HG03565 (cell line): ENCODE measurements at regions not wholly inside any gene's neighbourhood (a gene's known extent, or its start where the extent isn't known, plus 50 kb on each side); places are given as distances from the start of the nearest gene placed in this dataset.
"Not testable (repeated sequence)": the region's sequence is repeated elsewhere in the genome, so short reads cannot be mapped to it uniquely, and the experiment has no call there.

ENCODE experiments used
- ATAC-seq: cut with Tn5 transposase; IDR thresholded peaks from one replicate; pipeline ENCODE4 v1.9.1; 2021; ENCODE audit warnings: mild to moderate bottlenecking, moderate library complexity; ENCODE audit not compliant: unreplicated experiment

DNA sequence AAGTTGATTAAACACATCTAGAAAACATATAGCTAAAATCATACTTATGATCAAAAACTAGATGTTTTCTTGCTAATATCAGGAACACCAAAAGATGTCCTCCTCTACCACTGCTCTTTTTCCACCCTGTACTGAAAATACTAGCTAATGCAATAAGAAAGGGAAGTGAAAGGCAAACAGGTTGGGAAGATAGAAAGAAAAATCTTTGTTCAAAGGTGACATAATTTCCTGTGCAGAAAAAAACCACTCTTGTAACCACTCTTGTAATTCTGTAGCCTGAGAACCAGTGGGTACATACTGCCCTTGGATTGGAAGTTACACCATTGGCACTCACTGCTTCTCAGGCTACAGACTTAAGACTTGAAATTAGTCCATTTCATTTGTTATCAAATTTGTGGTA, 258.9 kb upstream of the TGIF2LY start:
- peak; percentile 72 for ATAC-seq

DNA sequence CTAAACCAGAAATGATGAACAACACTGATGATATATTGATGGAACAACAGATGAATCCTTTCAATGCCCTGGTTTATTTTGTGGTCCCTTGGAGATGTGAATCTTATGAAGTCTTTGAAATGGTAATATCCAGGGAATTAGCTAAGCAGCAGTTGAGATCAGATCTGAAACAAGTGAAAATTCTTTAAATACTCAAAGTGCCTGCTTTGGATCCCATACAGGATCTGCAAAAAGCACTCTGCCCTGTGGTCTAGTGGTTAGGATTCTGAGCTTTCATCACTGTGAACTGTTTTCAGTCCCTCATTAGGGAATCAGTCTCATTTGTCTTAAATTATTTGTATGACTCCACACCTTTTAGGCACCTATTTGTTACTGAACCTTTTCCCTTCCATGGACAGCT, 211.3 kb upstream of the TGIF2LY start:
- ATAC-seq: not testable (repeated sequence)

- not testable (repeated sequence) for ATAC-seq
Measured at GRCh38 chrY:3368459-3368858, 210.4 kb upstream of the TGIF2LY start.

GRCh38 chrY:3391508-3391907, 187.4 kb upstream of the TGIF2LY start:
- ATAC-seq: not testable (repeated sequence)

DNA sequence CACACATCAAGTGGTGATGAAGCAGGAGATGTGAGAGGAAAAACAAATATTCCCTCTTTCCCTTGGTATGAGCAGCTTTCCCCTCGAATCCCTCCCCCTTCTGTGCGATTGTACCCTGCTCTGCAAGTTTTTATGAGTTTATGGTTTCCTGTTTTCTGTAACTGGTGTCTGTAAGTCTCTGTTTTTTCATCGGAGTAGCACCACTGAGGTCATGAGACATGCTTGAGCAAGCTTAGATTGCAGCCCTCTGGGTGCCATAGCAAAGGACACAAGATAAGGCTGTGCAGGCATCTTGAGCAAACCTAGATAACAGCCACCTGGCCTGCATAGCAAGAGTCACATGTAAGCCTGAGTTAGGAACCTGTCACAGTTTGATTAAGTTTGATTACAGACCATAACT, 174.6 kb upstream of the TGIF2LY start:
- not testable (repeated sequence) for ATAC-seq

DNA sequence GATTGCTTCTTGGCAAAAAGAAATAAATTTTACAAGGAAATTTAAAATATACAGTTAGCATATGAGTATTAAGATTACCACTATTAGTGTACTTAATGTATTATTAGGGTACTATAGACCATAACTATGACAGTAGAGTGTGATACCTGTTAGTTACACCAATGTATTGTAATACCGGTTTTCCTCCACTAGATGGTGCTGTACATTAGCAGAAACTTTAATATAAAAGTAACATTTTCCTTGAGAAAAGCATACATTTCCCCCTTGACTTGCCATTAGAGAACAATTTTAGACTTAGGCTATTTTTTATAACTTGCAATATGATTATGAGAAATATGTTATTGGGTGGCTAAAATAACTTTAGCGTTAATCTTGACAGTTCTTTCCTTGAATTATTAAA, 173.3 kb upstream of the TGIF2LY start:
- not testable (repeated sequence) for ATAC-seq

GRCh38 chrY:3406896-3407452, 171.9 kb upstream of the TGIF2LY start:
- not testable (repeated sequence) for ATAC-seq

- not testable (repeated sequence) for ATAC-seq
Measured at GRCh38 chrY:3410322-3410892, 168.5 kb upstream of the TGIF2LY start.
